ENCODE measurements at regions not wholly inside any gene's neighbourhood (a gene's known extent, or its start where the extent isn't known, plus 50 kb on each side); places are given as distances from the start of the nearest gene placed in this dataset.
A peak's percentile ranks its signal among the peaks of the same experiment; 100 is the strongest.
"Not testable (repeated sequence)": the region's sequence is repeated elsewhere in the genome, so short reads cannot be mapped to it uniquely, and the experiment has no call there.

DNA sequence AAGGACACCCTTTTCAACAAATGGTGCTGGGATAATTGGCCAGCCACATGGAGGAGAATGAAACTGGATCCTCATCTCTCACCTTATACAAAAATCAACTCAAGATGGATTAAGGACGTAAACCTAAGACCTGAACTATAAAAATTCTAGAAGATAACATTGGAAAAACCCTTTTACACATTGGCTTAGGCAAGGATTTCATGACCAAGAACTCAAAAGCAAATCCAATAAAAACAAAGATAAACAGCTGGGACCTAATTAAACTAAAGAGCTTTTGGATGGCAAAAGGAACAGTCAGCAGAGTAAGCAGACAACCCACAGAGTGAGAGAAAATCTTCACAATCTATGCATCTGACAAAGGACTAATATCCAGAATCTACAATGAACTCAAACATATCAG lies 96.9 kb upstream of the BNIP2 start:
- not testable (repeated sequence) for DNase-seq (ENCODE audit: low spot score)

DNA sequence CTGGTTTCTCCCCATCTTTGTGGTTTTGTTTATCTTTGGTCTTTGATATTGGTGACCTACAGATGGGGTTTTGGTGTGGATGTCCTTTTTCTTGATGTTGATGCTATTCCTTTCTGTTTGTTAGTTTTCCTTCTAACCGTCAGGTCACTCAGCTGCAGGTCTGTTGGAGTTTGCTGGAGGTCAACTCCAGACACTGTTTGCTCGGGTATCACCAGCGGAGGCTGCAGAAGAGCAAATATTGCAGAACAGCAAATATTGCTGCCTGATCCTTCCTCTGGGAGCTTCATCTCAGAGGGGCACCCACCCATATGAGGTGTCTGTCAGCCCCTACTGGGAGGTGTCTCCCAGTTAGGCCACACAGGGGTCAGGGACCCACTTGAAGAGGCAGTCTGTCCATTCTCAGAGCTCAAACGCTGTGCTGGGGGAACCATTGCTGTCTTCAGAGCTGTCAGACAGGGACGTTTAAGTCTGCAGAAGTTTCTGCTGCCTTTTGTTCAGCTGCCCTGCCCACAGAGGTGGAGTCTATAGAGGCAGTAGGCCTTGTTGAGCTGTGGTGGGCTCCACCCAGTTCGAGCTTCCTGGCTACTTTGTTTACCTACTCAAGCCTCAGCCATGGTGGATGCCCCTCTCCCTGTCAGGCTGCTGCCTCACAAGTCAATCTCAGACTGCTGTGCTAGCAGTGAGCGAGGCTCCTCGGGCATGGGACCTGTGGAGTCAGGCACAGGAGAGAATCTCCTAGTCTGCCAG lies 94.8 kb upstream of the BNIP2 start:
- not testable (repeated sequence) for DNase-seq (ENCODE audit: low spot score)

DNA sequence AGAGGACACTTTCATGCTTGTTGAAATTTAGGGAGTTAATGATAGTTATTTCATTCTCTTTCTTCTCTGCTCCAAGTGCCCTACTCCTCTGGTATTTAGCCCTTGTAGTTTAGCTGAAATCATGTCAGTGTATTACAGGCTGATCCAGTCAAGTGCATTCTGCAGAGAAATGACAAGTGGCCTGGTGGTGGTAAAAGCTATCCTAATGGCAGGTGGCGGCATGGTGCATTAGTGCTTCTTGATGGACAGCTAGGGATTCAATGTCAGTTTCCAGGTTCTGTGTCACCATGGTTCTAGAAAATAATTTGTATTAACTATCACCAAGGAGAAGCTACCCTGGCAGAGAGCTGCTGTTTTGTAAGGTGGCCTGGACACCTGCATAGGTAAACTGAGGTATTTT lies 90.0 kb upstream of the BNIP2 start:
- DNase-seq (ENCODE audit: low spot score), result no peak

DNA sequence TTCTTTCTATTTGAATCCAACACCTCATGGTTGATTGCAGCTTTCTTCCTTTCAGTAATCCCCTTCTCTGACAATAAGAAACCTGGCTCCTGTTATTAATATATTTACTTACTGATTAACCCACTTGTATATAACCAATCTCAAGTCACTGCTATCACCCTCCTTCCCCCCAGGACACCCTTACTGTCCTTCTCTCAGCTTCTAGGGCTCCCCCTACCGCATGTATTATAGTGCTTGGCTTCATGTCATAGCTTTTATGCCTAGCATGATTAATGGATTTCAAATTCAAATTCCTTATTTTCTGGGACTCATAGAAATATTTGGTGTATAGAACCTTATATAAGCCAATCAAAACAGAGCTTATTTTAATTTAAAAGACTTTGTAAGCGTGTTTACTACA lies 75.7 kb upstream of the BNIP2 start:
- no peak for DNase-seq (ENCODE audit: low spot score)

DNA sequence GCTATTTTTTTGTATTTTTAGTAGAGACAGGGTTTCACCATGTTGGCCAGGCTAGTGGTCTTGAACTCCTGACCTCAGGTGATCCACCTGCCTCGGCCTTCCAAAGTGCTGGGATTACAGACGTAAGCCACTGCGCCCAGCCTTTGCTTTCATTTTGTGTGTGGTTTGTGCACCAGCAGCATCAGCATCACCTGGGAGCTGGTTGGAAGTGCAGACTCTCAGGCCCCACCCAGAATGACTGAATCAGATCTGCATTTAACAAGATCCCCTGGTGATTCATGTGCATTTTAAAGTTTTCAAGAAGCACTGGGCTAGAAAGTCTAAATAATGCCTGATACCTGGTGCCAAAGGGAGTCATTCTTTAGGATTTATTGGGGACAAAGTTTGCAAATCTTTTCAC lies 73.4 kb upstream of the BNIP2 start:
- no peak for DNase-seq (ENCODE audit: low spot score)

DNA sequence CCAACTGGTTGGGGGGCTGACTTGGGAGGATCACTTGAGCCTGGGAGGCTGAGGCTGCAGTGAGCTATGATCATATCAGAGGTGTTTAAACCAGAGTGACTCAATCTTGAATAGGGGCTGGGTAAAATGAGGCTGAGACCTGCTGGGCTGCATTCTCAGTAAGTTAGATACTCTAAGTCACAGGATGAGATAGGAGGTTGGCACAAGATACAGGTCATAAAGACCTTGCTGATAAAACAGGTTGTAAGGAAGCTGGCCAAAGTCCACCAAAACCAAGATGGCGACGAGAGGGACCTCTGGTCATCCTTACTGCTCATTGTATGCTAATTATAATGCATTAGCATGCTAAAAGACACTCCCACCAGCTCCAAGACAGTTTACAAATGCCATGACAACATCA lies 71.1 kb upstream of the BNIP2 start:
- DNase-seq (ENCODE audit: low spot score), result not testable (repeated sequence)

DNA sequence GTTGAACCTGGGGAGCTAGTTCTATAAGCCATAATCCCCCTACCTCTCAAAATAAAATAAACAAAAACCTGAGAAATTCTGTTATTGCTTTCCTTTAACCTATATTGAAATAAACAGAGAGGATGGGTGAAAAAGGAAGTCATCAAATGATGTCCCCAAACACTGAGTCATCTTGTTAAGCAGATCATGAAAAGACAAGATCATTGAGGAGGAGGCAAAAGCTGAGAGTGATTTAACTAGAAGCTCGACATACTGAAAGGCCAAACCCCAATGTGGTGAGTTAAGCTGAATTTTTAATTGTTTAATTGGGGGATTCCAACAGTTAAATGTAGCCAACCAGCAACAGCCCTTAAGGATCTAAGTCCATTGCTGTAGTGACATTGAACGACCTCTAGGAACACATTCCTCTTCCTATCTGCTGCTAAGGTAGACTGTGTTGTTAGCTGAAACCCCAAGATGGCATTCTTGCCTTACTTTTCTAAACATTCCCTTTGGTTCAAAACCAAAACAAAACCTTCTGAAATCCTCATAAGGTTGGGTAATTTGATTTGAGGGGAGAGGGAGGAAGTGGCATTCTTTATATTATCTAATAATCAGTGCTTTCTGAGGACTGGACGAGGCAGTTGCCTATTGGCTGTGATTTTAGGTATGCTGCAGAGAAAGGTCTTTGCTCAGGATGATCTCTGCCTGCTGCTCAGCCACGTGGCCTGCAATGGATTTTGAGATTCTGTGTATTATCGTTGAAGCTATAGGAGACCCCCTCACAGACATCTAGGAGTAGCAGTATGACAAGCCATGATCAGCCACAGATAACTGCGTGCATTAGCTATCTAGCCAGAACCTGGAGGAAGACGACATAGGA lies 62.7 kb upstream of the BNIP2 start:
- DNase-seq (ENCODE audit: low spot score), result no peak

DNA sequence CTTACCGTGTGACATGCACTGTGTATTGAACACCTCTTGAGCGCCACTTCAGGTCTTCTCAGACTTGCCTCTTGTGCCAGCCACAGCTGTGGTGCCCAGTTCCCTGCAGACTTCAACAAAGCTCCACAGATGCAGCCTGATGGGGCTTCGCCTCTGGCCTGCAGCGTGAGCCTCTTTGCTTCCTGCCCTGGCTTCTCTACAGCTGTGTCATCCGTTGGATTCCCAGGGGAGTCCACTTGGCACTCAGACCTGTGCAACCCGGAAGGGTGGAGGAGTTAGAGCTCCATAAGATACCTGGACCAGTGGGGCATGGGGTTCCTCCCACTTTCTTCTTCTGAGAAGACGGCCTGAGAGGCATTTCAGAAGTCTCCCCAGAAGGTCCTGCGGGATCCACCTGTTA lies 57.7 kb upstream of the BNIP2 start:
- DNase-seq (ENCODE audit: low spot score), result no peak

DNA sequence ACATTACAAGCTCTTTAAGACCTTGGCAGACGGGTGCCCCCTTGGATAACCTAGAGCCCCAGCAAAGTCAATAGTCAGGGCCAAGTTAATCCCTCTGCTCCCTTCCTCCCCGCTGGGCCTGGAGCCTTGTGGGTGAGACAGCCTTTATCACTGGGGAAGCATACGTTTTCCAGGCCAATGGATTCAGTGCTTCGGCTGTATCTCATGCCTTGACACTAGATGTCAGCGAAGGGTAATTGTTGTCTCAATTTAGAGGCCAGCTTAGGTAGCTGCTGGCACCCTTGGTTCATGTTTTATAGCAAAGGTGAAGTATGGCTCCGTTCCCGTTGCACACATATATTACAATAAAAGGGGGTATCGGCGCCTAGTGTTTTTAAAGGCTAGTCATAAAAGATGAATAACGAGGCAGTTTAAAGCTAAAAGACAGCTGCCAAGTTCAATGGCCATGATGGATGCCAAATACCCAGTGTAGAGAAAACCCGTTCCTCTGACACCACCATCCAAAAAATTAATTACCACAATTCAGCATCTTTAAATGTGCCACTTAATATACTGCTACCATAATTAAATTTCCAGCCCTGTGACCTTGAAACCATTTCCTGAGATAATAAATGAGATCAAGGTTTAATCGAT lies 52.3 kb upstream of the BNIP2 start:
- peak; percentile 19 for DNase-seq (ENCODE audit: low spot score)

DNA sequence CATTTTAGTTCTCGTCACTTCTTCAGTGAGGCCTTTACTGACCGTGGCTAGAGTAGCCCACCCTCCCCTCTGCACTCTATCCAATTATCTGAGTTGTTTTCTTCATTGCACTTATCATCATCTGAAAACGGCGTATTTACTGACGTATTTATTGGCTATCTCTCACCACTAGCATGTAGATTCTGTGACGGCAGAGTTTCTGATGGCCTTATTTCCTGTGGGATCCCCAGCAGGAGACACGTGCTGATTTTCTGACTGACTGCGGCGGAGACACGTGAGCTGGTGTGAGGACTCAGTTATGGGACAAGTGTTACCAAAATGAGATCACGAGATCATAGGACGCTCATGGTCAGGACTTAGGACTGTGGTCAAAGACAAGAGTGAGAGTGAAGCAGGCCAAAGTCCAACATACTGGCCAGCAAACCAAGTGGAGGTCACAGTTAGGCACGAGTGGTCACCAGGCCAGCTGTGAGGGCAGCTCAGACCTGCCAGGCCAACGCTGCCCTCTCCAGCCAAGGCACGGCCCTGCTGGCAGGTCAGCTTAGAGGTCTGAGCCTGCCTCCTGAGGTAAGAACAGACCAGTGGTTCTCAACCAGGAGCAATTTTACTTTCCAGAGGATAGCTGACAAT lies 50.6 kb upstream of the BNIP2 start:
- no peak for DNase-seq (ENCODE audit: low spot score)
